BLaER1 treated with 17β-estradiol and CSF1 and Interleukin-3, amounts not matched to agents 10 nM and 100 nM (cell line): ENCODE measurements at regions not wholly inside any gene's neighbourhood (a gene's known extent, or its start where the extent isn't known, plus 50 kb on each side); places are given as distances from the start of the nearest gene placed in this dataset.

Experiments
- H3K27ac ChIP-seq, 11 experiments: shearing (Covaris generic); formaldehyde crosslinking; 2 replicates each; pipeline ENCODE4 v1.8.1; 2022
- H3K27me3 ChIP-seq, 11 experiments: shearing (Covaris generic); formaldehyde crosslinking; 2 replicates each; pipeline ENCODE4 v1.8.1; 2022
- H3K36me3 ChIP-seq, 11 experiments: shearing (Covaris generic); formaldehyde crosslinking; 2 replicates each; pipeline ENCODE4 v1.8.1; 2022
- H3K4me1 ChIP-seq, 10 experiments: shearing (Covaris generic); formaldehyde crosslinking; 2 replicates each; pipeline ENCODE4 v1.8.1; 2022
- H3K4me2 ChIP-seq, 11 experiments: shearing (Covaris generic); formaldehyde crosslinking; 2 replicates each; pipeline ENCODE4 v1.8.1; 2022
- H3K4me3 ChIP-seq, 10 experiments: shearing (Covaris generic); formaldehyde crosslinking; 2 replicates each; pipeline ENCODE4 v1.8.1; 2022
- H3K9ac ChIP-seq, 11 experiments: shearing (Covaris generic); formaldehyde crosslinking; 2 replicates each; pipeline ENCODE4 v1.8.1; 2022
- H3K9me3 ChIP-seq, 11 experiments: shearing (Covaris generic); formaldehyde crosslinking; replicated peaks in 1 of 11; 2 replicates each; pipeline ENCODE4 v1.8.1; 2022
- H4K20me1 ChIP-seq, 11 experiments: shearing (Covaris generic); formaldehyde crosslinking; 2 replicates each; pipeline ENCODE4 v1.8.1; 2022
- Cebpa-rat ChIP-seq, 11 experiments: shearing (Covaris generic); IDR thresholded peaks; 2 replicates each; pipeline ENCODE4 v1.8.1; 2022

DNA sequence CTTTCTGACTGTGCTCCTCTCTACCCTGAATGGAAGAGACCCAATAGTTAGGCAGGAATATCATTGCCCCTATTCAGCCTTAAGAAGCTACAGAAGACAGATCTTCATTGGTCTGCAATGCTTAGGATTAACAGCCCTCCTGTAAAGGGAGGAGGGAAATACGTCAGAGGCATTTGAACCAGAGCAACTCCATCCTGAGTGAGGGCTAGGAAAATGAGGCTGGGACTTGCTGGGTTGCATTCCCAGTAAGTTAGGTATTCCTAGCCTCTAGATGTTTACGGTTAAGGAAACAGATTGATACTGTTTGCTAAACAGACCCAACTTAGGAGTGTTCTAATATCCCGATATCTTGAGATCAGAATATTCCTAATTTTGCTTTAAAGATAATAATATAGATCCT, 63.5 kb downstream of the PCDH18 start:
- TF ChIP-seq Cebpa-rat (IDR thresholded peaks at IDR 0.05) = no peak
- peaks cover 0 to under 1% (median 0%) of the 10 kb centered on the region in 10 experiments; a peak in 1 of 20 replicates for H3K4me1 ChIP-seq
- no peak overlapping the region for H3K4me3 ChIP-seq
- H3K9ac ChIP-seq = no peak overlapping the region
- no peak overlapping the region for H3K4me2 ChIP-seq
- no peak overlapping the region for H3K27ac ChIP-seq
- no peaks in the 10 kb centered on the region for H4K20me1 ChIP-seq
- H3K27me3 ChIP-seq = no peaks in the 10 kb centered on the region
- peaks cover 24 to 41% (median 31%) of the 10 kb centered on the region in 11 experiments for H3K9me3 ChIP-seq
- H3K36me3 ChIP-seq = no peaks in the 10 kb centered on the region

DNA sequence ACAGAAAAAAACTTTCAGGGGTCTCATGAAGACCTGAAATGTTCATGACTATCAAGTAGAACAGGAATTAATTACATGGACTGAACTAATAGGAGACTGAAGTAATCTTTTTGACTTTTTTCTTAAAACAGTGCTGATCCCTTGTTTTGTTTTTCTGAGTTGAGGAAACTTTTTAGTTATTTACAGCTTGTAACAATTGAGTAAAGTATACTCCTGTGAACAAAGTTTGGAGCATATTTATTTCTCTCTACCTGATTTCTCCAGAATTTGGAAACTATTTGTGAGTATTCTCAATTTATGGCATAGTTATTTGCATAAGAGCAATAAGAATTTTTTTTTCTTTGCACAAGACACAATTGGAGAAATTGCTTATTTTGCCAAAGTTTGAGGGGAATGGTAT, 64.8 kb downstream of the PCDH18 start:
- no peak overlapping the region for H3K9ac ChIP-seq
- no peak overlapping the region for H3K27ac ChIP-seq
- peaks cover 0 to 9% (median 6%) of the 10 kb centered on the region in 10 experiments; a peak in 6 of 20 replicates for H3K4me1 ChIP-seq
- H3K9me3 ChIP-seq = peaks cover 31 to 47% (median 37%) of the 10 kb centered on the region in 11 experiments
- no peaks in the 10 kb centered on the region for H3K36me3 ChIP-seq
- H3K27me3 ChIP-seq = no peaks in the 10 kb centered on the region
- H3K4me2 ChIP-seq = no peak overlapping the region
- H3K4me3 ChIP-seq = no peak overlapping the region
- H4K20me1 ChIP-seq = no peaks in the 10 kb centered on the region
- no peak for TF ChIP-seq Cebpa-rat (IDR thresholded peaks at IDR 0.05)

- H3K4me3 ChIP-seq = no peak overlapping the region
- H3K4me1 ChIP-seq = peaks cover 0 to 9% (median 6%) of the 10 kb centered on the region in 10 experiments; a peak in 6 of 20 replicates
- peak in 8 of 11 experiments; percentile 22 to 66 (median 56); a peak in 8 of 22 replicates for TF ChIP-seq Cebpa-rat (IDR thresholded peaks at IDR 0.05)
- H3K27me3 ChIP-seq = no peaks in the 10 kb centered on the region
- H4K20me1 ChIP-seq = no peaks in the 10 kb centered on the region
- peak overlapping the region in 5 of 11 experiments; percentile 10 to 59 (median 15); a peak in 6 of 22 replicates for H3K27ac ChIP-seq
- H3K4me2 ChIP-seq = peak overlapping the region in 5 of 11 experiments; percentile 11 to 38 (median 15); a peak in 4 of 22 replicates
- H3K9me3 ChIP-seq = peaks cover 31 to 47% (median 36%) of the 10 kb centered on the region in 11 experiments
- H3K9ac ChIP-seq = no peak overlapping the region
- H3K36me3 ChIP-seq = no peaks in the 10 kb centered on the region
These were observed 68.8 kb downstream of the PCDH18 start for GRCh38 chr4:137463377-137464003.

GRCh38 chr4:137455647-137456321, 76.5 kb downstream of the PCDH18 start:
- TF ChIP-seq Cebpa-rat (IDR thresholded peaks at IDR 0.05) = no peak
- H3K4me1 ChIP-seq = peaks cover 0 to 4% (median 0%) of the 10 kb centered on the region in 10 experiments; a peak in 1 of 20 replicates
- no peaks in the 10 kb centered on the region for H3K36me3 ChIP-seq
- H3K27me3 ChIP-seq = no peaks in the 10 kb centered on the region
- no peak overlapping the region for H3K27ac ChIP-seq
- no peaks in the 10 kb centered on the region for H4K20me1 ChIP-seq
- H3K9ac ChIP-seq = no peak overlapping the region
- no peak overlapping the region for H3K4me3 ChIP-seq
- H3K4me2 ChIP-seq = no peak overlapping the region
- no peaks in the 10 kb centered on the region for H3K9me3 ChIP-seq

DNA sequence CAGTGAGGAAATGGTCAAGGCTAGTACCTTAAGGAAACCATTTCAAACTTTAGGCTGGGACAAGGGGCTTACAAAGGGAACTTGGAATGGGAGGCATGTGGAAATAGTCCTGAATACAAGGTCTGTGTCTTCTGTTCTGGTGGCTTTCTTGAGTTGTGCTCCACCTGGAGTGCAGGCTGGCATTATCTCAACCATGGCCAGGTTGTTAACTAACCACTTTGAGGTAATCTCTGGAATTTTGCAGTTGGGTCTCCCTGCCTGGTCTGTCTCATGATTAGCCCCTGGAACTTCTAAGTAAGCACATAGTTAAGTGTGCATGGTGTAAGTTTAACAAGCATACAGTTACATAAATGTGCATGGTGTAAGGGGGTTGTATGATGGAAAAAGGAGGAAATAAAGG, 77.5 kb downstream of the PCDH18 start:
- Histone ChIP-seq H4K20me1 (no peaks in the 10 kb centered on the region), H3K36me3 (no peaks in the 10 kb centered on the region), H3K4me2 (no peak overlapping the region), H3K27me3 (no peaks in the 10 kb centered on the region), H3K27ac (no peak overlapping the region), H3K9me3 (no peaks in the 10 kb centered on the region), H3K9ac (no peak overlapping the region), H3K4me3 (no peak overlapping the region), H3K4me1 (peaks cover 0 to 4% (median 0%) of the 10 kb centered on the region in 10 experiments; a peak in 1 of 20 replicates)
- TF ChIP-seq Cebpa-rat (IDR thresholded peaks at IDR 0.05) = no peak

DNA sequence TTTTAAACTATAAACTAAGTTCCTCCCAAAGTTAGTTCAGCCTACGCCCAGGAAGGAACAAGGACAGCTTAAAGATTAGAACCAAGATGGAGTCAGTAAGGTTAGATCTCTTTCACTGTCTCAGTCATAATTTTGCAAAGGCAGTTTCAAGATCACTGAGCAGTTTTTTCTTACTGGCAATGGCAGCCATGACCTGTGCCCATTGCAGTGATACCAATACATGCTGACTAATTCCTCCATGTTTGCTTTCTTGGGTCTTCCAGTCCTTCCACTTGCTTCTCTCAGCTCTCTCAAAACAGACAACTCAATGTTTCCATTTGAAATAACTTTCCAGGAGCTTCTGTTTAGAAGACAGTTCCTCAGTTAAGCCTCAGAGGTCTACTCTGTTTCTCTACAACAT, 79.5 kb downstream of the PCDH18 start:
- Histone ChIP-seq H3K4me1 (peaks cover 0 to 4% (median 0%) of the 10 kb centered on the region in 10 experiments; a peak in 1 of 20 replicates), H3K9ac (no peak overlapping the region), H3K4me2 (no peak overlapping the region), H3K4me3 (no peak overlapping the region), H3K9me3 (no peaks in the 10 kb centered on the region), H3K36me3 (no peaks in the 10 kb centered on the region), H4K20me1 (no peaks in the 10 kb centered on the region), H3K27ac (no peak overlapping the region), H3K27me3 (no peaks in the 10 kb centered on the region)
- no peak for TF ChIP-seq Cebpa-rat (IDR thresholded peaks at IDR 0.05)

GRCh38 chr4:137451172-137451825, 81.0 kb downstream of the PCDH18 start:
- H3K4me2 ChIP-seq = no peak overlapping the region
- H3K27me3 ChIP-seq = no peaks in the 10 kb centered on the region
- no peaks in the 10 kb centered on the region for H3K36me3 ChIP-seq
- no peaks in the 10 kb centered on the region for H3K9me3 ChIP-seq
- peaks cover 0 to 4% (median 0%) of the 10 kb centered on the region in 10 experiments; a peak in 1 of 20 replicates for H3K4me1 ChIP-seq
- H3K4me3 ChIP-seq = no peak overlapping the region
- H3K27ac ChIP-seq = no peak overlapping the region
- no peaks in the 10 kb centered on the region for H4K20me1 ChIP-seq
- no peak overlapping the region for H3K9ac ChIP-seq
- no peak for TF ChIP-seq Cebpa-rat (IDR thresholded peaks at IDR 0.05)

GRCh38 chr4:137448402-137448801, 83.9 kb downstream of the PCDH18 start:
- H3K27ac ChIP-seq = no peak overlapping the region
- H3K9me3 ChIP-seq = no peaks in the 10 kb centered on the region
- H3K27me3 ChIP-seq = no peaks in the 10 kb centered on the region
- no peak overlapping the region for H3K4me2 ChIP-seq
- no peak overlapping the region for H3K9ac ChIP-seq
- H3K4me1 ChIP-seq = peaks cover 0 to 4% (median 0%) of the 10 kb centered on the region in 10 experiments; a peak in 1 of 20 replicates
- H4K20me1 ChIP-seq = no peaks in the 10 kb centered on the region
- TF ChIP-seq Cebpa-rat (IDR thresholded peaks at IDR 0.05) = no peak
- no peak overlapping the region for H3K4me3 ChIP-seq
- H3K36me3 ChIP-seq = no peaks in the 10 kb centered on the region

DNA sequence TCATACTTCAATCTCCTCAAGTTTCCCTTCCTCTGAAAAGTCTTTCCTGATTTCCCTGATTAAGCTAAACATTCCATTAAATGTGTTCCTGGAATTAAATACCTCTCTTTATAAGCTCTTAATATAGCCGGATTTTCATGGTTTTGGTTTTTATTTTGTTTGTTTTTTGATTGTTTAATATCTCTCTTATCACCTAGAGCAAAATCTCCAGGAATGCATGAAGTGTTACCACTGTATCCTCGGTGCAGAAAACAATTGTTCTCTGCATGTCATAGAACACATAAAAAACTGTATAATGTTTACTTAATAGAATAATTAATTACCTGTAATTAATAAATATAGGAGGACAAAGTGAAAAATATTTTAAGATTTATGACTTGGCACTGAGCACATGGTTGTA, 86.2 kb downstream of the PCDH18 start:
- no peak overlapping the region for H3K27ac ChIP-seq
- H3K4me3 ChIP-seq = no peak overlapping the region
- no peaks in the 10 kb centered on the region for H3K27me3 ChIP-seq
- TF ChIP-seq Cebpa-rat (IDR thresholded peaks at IDR 0.05) = no peak
- no peak overlapping the region for H3K4me2 ChIP-seq
- H3K4me1 ChIP-seq = no peaks in the 10 kb centered on the region
- no peaks in the 10 kb centered on the region for H3K36me3 ChIP-seq
- no peaks in the 10 kb centered on the region for H3K9me3 ChIP-seq
- H3K9ac ChIP-seq = no peak overlapping the region
- no peaks in the 10 kb centered on the region for H4K20me1 ChIP-seq
